ENCODE measurements at regions not wholly inside any gene's neighbourhood (a gene's known extent, or its start where the extent isn't known, plus 50 kb on each side); places are given as distances from the start of the nearest gene placed in this dataset.

DNA sequence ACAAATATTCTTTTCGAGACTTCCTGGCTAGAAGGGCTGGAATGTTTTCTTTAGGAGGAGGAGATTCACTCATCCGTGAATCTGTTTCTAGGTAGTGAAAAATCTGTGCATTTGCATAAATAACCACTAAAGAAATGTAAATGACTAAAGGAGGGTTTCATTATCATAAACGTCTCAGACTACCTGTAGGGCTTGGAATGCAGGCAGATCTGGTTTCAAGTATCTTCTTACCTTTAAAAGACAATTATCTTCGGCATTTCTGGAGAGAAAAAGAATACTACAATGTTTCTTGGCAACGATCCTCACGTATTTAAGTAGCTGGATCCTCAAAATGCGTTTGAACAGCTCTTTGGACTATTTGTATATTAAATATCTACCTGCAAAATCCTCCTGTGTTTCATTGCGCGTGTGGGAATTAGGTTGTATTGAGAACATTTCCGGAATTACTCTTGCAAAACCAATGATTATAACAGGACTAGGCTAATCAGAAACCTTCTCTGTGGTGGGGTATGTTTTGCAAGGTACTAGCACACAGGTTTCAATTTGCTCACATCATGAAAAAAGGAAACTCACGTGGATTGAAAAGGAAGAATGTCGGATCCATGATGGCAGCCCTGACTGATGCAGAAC is 291.1 kb upstream of the ARGLU1 start:
- Histone ChIP-seq H3K4ac (ENCODE audit: low read depth, low read length) (no peak overlapping the region; the same call in 1 of the 2 replicates), H3K9me3 (ENCODE audit: control insufficient read depth, low read depth, low read length) (no peaks in the 10 kb centered on the region), H2AK5ac (ENCODE audit: insufficient read length, low read length) (peak overlapping the region; percentile 56), H2BK20ac (ENCODE audit: low read depth, low read length, poor library complexity, severe bottlenecking) (peak overlapping the region; percentile 60), H4K8ac (replicated peaks; ENCODE audit: insufficient read length, low read depth, low read length) (no peak overlapping the region), H3K27ac (ENCODE audit: insufficient read length, low read depth, low read length) (peak overlapping the region; percentile 99), H3K56ac (ENCODE audit: insufficient read length, low read depth, low read length) (peak overlapping the region; percentile 88), H3K23me2 (ENCODE audit: insufficient read length, low read depth, low read length, poor library complexity, severe bottlenecking) (no peaks in the 10 kb centered on the region), H3T11ph (ENCODE audit: low read length) (peak overlapping the region; percentile 4), H2AFZ (ENCODE audit: low read length) (no peak overlapping the region), H4K5ac (ENCODE audit: insufficient read length, low read depth, low read length) (peak overlapping the region; percentile 73), H2BK15ac (ENCODE audit: low read depth, low read length) (no peak overlapping the region), H3K9ac (ENCODE audit: extremely low read depth, insufficient read length, low read length) (peak overlapping the region; percentile 25), H2BK120ac (ENCODE audit: low read depth, low read length, poor library complexity, severe bottlenecking) (no peak overlapping the region), H4K20me1 (ENCODE audit: control insufficient read depth, insufficient read depth, insufficient read length) (no peaks in the 10 kb centered on the region), H3K18ac (ENCODE audit: insufficient read length, low read depth, low read length) (peak overlapping the region; percentile 71), H3K23ac (ENCODE audit: insufficient read length, low read depth, low read length) (no peak overlapping the region), H3K27me3 (ENCODE audit: insufficient read depth, low read length) (no peaks in the 10 kb centered on the region), H3K4me2 (ENCODE audit: insufficient read depth, insufficient read length, low read length) (peak overlapping the region; percentile 9), H3K79me2 (ENCODE audit: insufficient read depth, low read length) (no peaks in the 10 kb centered on the region), H4K91ac (ENCODE audit: insufficient read length, low read depth, low read length) (peak overlapping the region; percentile 36), H3K4me1 (ENCODE audit: insufficient read depth, low read length) (peaks cover 19% of the 10 kb centered on the region; the same call in 1 of the 2 replicates), H2BK12ac (ENCODE audit: insufficient read length, low read depth, low read length) (peak overlapping the region; percentile 84), H3K79me1 (ENCODE audit: insufficient read depth, low read depth, low read length, poor library complexity, severe bottlenecking) (no peaks in the 10 kb centered on the region), H3K14ac (ENCODE audit: insufficient read depth, low read length) (peak overlapping the region; percentile 71; the same call in 1 of the 2 replicates), H2BK5ac (ENCODE audit: insufficient read length, low read length) (peak overlapping the region; percentile 89)
- WGBS (ENCODE audit: extremely low coverage, insufficient read length, low lambda C conversion rate), result no CpG with 5 or more reads among the region's 12 CpGs
- no peaks in the 10 kb centered on the region; a peak in 2 of 5 replicates for H3K9me3 Mint-ChIP-seq
- DNase-seq, result no peak
- H3K27ac Mint-ChIP-seq, result peak overlapping the region; percentile 93 to 98 (median 96)
- TF ChIP-seq, protein P1, sequence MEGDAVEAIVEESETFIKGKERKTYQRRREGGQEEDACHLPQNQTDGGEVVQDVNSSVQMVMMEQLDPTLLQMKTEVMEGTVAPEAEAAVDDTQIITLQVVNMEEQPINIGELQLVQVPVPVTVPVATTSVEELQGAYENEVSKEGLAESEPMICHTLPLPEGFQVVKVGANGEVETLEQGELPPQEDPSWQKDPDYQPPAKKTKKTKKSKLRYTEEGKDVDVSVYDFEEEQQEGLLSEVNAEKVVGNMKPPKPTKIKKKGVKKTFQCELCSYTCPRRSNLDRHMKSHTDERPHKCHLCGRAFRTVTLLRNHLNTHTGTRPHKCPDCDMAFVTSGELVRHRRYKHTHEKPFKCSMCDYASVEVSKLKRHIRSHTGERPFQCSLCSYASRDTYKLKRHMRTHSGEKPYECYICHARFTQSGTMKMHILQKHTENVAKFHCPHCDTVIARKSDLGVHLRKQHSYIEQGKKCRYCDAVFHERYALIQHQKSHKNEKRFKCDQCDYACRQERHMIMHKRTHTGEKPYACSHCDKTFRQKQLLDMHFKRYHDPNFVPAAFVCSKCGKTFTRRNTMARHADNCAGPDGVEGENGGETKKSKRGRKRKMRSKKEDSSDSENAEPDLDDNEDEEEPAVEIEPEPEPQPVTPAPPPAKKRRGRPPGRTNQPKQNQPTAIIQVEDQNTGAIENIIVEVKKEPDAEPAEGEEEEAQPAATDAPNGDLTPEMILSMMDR (conservative IDR thresholded peaks at IDR 0.05), result no peak
- peaks cover 0 to 4% (median 0%) of the 10 kb centered on the region in 3 experiments; a peak in 3 of 7 replicates for H3K36me3 Mint-ChIP-seq (ENCODE audit: insufficient read depth in 1 of 3, low read depth in 3 of 3)
- peaks cover 45 to 49% of the 10 kb centered on the region in 2 experiments for H3K4me1 Mint-ChIP-seq
- peak overlapping the region; percentile 9 to 50; a peak in 4 of 5 replicates for H3K4me3 Mint-ChIP-seq
- no peaks in the 10 kb centered on the region for H3K27me3 Mint-ChIP-seq (ENCODE audit: low read depth)

All from H9 (cell line).